Ishikawa (cell line): ENCODE measurements at regions not wholly inside any gene's neighbourhood (a gene's known extent, or its start where the extent isn't known, plus 50 kb on each side); places are given as distances from the start of the nearest gene placed in this dataset.

Experiments
- CEBPB ChIP-seq: IDR thresholded peaks from 2 replicates; pipeline ENCODE4 v1.6.1; 2012
- CREB1 ChIP-seq: IDR thresholded peaks from 2 replicates; pipeline ENCODE4 v1.6.1; 2012; ENCODE audit warnings: low read depth
- EGR1 ChIP-seq: IDR thresholded peaks from 2 replicates; pipeline ENCODE4 v1.6.1; 2012
- EP300 ChIP-seq: IDR thresholded peaks from 2 replicates; pipeline ENCODE4 v1.6.1; 2012; ENCODE audit warnings: borderline replicate concordance
- FOXM1 ChIP-seq: IDR thresholded peaks from 2 replicates; pipeline ENCODE4 v1.6.1; 2012; ENCODE audit warnings: low read depth, borderline replicate concordance
- MAX ChIP-seq: IDR thresholded peaks from 2 replicates; pipeline ENCODE4 v1.6.1; 2012
- NFIC ChIP-seq: IDR thresholded peaks from 2 replicates; pipeline ENCODE4 v1.6.1; 2012
- RAD21 ChIP-seq: IDR thresholded peaks from 2 replicates; pipeline ENCODE4 v1.6.1; 2012; ENCODE audit warnings: low read depth
- REST ChIP-seq: IDR thresholded peaks from 2 replicates; pipeline ENCODE4 v1.6.1; 2012; ENCODE audit warnings: low read depth, mild to moderate bottlenecking
- TAF1 ChIP-seq: IDR thresholded peaks from 2 replicates; pipeline ENCODE4 v1.6.1; 2012; ENCODE audit warnings: low read depth, mild to moderate bottlenecking
- TCF12 ChIP-seq: IDR thresholded peaks from 2 replicates; pipeline ENCODE4 v1.6.1; 2012; ENCODE audit warnings: low read depth
- TEAD4 ChIP-seq: IDR thresholded peaks from 2 replicates; pipeline ENCODE4 v1.6.1; 2012
- USF1 ChIP-seq: IDR thresholded peaks from 2 replicates; pipeline ENCODE4 v1.6.1; 2012
- YY1 ChIP-seq: IDR thresholded peaks from 2 replicates; pipeline ENCODE4 v1.6.1; 2012; ENCODE audit warnings: low read depth
- ZBTB7A ChIP-seq: IDR thresholded peaks from 2 replicates; pipeline ENCODE4 v1.6.1; 2012; ENCODE audit warnings: low read depth

- TF ChIP-seq USF1: no peak
- TF ChIP-seq EP300: no peak
- no peak for TF ChIP-seq TAF1
- no peak for TF ChIP-seq REST
- no peak for TF ChIP-seq CEBPB
- TF ChIP-seq RAD21: no peak
- TF ChIP-seq TEAD4: no peak
- no peak for TF ChIP-seq ZBTB7A
- no peak for TF ChIP-seq CREB1
These were observed 135.5 kb upstream of the CXCR4 start for GRCh38 chr2:136253288-136254004.

- TF ChIP-seq EGR1 (no peak), TAF1 (no peak), CREB1 (no peak), REST (no peak), USF1 (no peak), TCF12 (no peak), NFIC (no peak), RAD21 (no peak), TEAD4 (no peak), MAX (no peak), FOXM1 (no peak), YY1 (no peak), CEBPB (no peak), EP300 (no peak), ZBTB7A (no peak)
These were observed 134.1 kb upstream of the CXCR4 start for GRCh38 chr2:136251885-136252585.

GRCh38 chr2:136251197-136251884, 133.4 kb upstream of the CXCR4 start:
- TF ChIP-seq TCF12: no peak
- no peak for TF ChIP-seq MAX
- no peak for TF ChIP-seq NFIC
- TF ChIP-seq EGR1: no peak
- no peak for TF ChIP-seq FOXM1
- no peak for TF ChIP-seq REST

GRCh38 chr2:136250131-136250530, 132.2 kb upstream of the CXCR4 start:
- 0 out of 2 replicates have a peak, but pooled peaks have one; percentile 42 for TF ChIP-seq CEBPB
- TF ChIP-seq EP300: no peak
- no peak for TF ChIP-seq TAF1
